Uterus (tissue), 2 donors: ENCODE measurements at regions not wholly inside any gene's neighbourhood (a gene's known extent, or its start where the extent isn't known, plus 50 kb on each side); places are given as distances from the start of the nearest gene placed in this dataset.

Source experiments
- POLR2A ChIP-seq, 2 donors: fragments of 450-650 bp; IDR thresholded peaks; one replicate each; pipeline ENCODE4 v1.6.1; 2016; ENCODE audit warnings: antibody characterized with exemption in 2 of 2, mild to moderate bottlenecking in 1 of 2, moderate library complexity in 1 of 2
- TF ChIP-seq, protein P1 (sequence below), 4 experiments: fragments of 200-600 bp in 2 of 4; fragments of 450-650 bp in 2 of 4; sonication (generic) in 2 of 4; IDR thresholded peaks; one replicate each; pipeline ENCODE4 v1.5.1; 2016 to 2019; ENCODE audit warnings: antibody characterized with exemption in 4 of 4, mild to moderate bottlenecking in 2 of 4, moderate library complexity in 1 of 4

- TF ChIP-seq, protein P1, sequence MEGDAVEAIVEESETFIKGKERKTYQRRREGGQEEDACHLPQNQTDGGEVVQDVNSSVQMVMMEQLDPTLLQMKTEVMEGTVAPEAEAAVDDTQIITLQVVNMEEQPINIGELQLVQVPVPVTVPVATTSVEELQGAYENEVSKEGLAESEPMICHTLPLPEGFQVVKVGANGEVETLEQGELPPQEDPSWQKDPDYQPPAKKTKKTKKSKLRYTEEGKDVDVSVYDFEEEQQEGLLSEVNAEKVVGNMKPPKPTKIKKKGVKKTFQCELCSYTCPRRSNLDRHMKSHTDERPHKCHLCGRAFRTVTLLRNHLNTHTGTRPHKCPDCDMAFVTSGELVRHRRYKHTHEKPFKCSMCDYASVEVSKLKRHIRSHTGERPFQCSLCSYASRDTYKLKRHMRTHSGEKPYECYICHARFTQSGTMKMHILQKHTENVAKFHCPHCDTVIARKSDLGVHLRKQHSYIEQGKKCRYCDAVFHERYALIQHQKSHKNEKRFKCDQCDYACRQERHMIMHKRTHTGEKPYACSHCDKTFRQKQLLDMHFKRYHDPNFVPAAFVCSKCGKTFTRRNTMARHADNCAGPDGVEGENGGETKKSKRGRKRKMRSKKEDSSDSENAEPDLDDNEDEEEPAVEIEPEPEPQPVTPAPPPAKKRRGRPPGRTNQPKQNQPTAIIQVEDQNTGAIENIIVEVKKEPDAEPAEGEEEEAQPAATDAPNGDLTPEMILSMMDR (IDR thresholded peaks at IDR 0.05), result no peak
- TF ChIP-seq POLR2A (IDR thresholded peaks at IDR 0.05), result no peak
These were observed 925.4 kb downstream of the BRD1 start for GRCh38 chr22:48902001-48902869.
